Breast epithelium (tissue), 4 donors: ENCODE measurements at regions not wholly inside any gene's neighbourhood (a gene's known extent, or its start where the extent isn't known, plus 50 kb on each side); places are given as distances from the start of the nearest gene placed in this dataset.

Source experiments
- DNase-seq, 2 donors: peaks; one replicate each; pipeline ENCODE4 v3.0.0-alpha.2; 2019; ENCODE audit warnings: low spot score in 2 of 2
- H3K27ac ChIP-seq, 2 donors: fragments of 200-600 bp; sonication (generic) in 1 of 2; one replicate each; pipeline ENCODE4 v1.5.1; 2016 to 2019; ENCODE audit warnings: mild to moderate bottlenecking in 1 of 2
- H3K27me3 ChIP-seq, 2 donors: fragments of 200-600 bp; sonication (generic) in 1 of 2; one replicate each; pipeline versions ENCODE4 v1.5.1 to v1.6.0; 2017 to 2019; ENCODE audit warnings: control low read depth in 1 of 2, mild to moderate bottlenecking in 1 of 2
- H3K36me3 ChIP-seq: fragments of 200-600 bp; one replicate; pipeline ENCODE4 v1.5.1; 2019
- H3K4me1 ChIP-seq, 2 donors: fragments of 200-600 bp; sonication (generic); one replicate each; pipeline ENCODE4 v1.5.1; 2016 to 2019; ENCODE audit warnings: control low read depth in 1 of 2
- H3K4me3 ChIP-seq, 3 donors: fragments of 200-600 bp; sonication (generic); 1 replicate in 2 of 3; 2 replicates in 1 of 3; pipeline ENCODE4 v1.5.1; 2016 to 2019; ENCODE audit warnings: mild to moderate bottlenecking in 3 of 3, moderate library complexity in 2 of 3
- H3K9me3 ChIP-seq, 2 donors: fragments of 200-600 bp; sonication (generic) in 1 of 2; one replicate each; pipeline ENCODE4 v1.5.1; 2016 to 2019; ENCODE audit warnings: control low read depth in 1 of 2
- CTCF ChIP-seq, 3 donors: fragments of 450-650 bp; IDR thresholded peaks; one replicate each; pipeline ENCODE4 v1.5.1; 2016 to 2017; ENCODE audit warnings: antibody characterized with exemption in 3 of 3, mild to moderate bottlenecking in 3 of 3, moderate library complexity in 3 of 3
- POLR2A ChIP-seq: fragments of 450-650 bp; IDR thresholded peaks from one replicate; pipeline ENCODE4 v1.6.1; 2016; ENCODE audit warnings: antibody characterized with exemption, mild to moderate bottlenecking, moderate library complexity
- POLR2AphosphoS5 ChIP-seq, 3 donors: sonication (generic); formaldehyde crosslinking; IDR thresholded peaks; one replicate each; pipeline ENCODE4 v1.6.1; 2017; ENCODE audit warnings: antibody characterized with exemption in 3 of 3
- intact Hi-C: fragments of 100-400 bp; cut with DNase I; formaldehyde crosslinking; loops from one replicate; pipeline ENCODE4 v1.15.1; 2023; ENCODE audit warnings: low total_unique reads

GRCh38 chr17:26792486-26792885 is 501.4 kb upstream of the WSB1 start:
- no peak overlapping the region for H3K4me3 ChIP-seq
- peaks cover 51 to 97% of the 10 kb centered on the region in 2 donors for H3K9me3 ChIP-seq
- DNase-seq = no peak
- H3K27ac ChIP-seq = no peak overlapping the region
- no peaks in the 10 kb centered on the region for H3K27me3 ChIP-seq
- H3K4me1 ChIP-seq = no peaks in the 10 kb centered on the region
- intact Hi-C loops = no loop called here
- TF ChIP-seq CTCF (IDR thresholded peaks at IDR 0.05) = no peak
- TF ChIP-seq POLR2A = no peak
- no peaks in the 10 kb centered on the region for H3K36me3 ChIP-seq

- H3K9me3 ChIP-seq = peaks cover 23 to 82% of the 10 kb centered on the region in 2 donors
- H3K36me3 ChIP-seq = no peaks in the 10 kb centered on the region
- TF ChIP-seq POLR2A (no peak), POLR2AphosphoS5 (IDR thresholded peaks at IDR 0.05) (no peak), CTCF (IDR thresholded peaks at IDR 0.05) (no peak)
- H3K27ac ChIP-seq = no peak overlapping the region
- H3K4me1 ChIP-seq = no peaks in the 10 kb centered on the region
- no peaks in the 10 kb centered on the region for H3K27me3 ChIP-seq
- intact Hi-C loops = no loop called here
- no peak for DNase-seq
- H3K4me3 ChIP-seq = no peak overlapping the region
Measured at GRCh38 chr17:26807024-26807423, 486.9 kb upstream of the WSB1 start.

GRCh38 chr17:26809033-26809432 is 484.9 kb upstream of the WSB1 start:
- Histone ChIP-seq H3K27me3 (no peaks in the 10 kb centered on the region), H3K9me3 (peaks cover 37 to 78% of the 10 kb centered on the region in 2 donors), H3K36me3 (no peaks in the 10 kb centered on the region), H3K4me1 (no peaks in the 10 kb centered on the region), H3K4me3 (no peak overlapping the region), H3K27ac (no peak overlapping the region)
- TF ChIP-seq POLR2A (no peak), POLR2AphosphoS5 (IDR thresholded peaks at IDR 0.05) (no peak), CTCF (IDR thresholded peaks at IDR 0.05) (no peak)
- intact Hi-C loops = no loop called here
- DNase-seq = no peak

GRCh38 chr17:26818736-26819135 is 475.2 kb upstream of the WSB1 start:
- Histone ChIP-seq H3K27ac (no peak overlapping the region), H3K9me3 (peaks cover 61 to 97% of the 10 kb centered on the region in 2 donors), H3K36me3 (no peaks in the 10 kb centered on the region), H3K4me3 (no peak overlapping the region), H3K27me3 (no peaks in the 10 kb centered on the region), H3K4me1 (no peaks in the 10 kb centered on the region)
- DNase-seq = no peak
- intact Hi-C loops = no loop called here
- no peak for TF ChIP-seq POLR2AphosphoS5 (IDR thresholded peaks at IDR 0.05)
